ENCODE measurements at regions not wholly inside any gene's neighbourhood (a gene's known extent, or its start where the extent isn't known, plus 50 kb on each side); places are given as distances from the start of the nearest gene placed in this dataset.
"Not testable (repeated sequence)": the region's sequence is repeated elsewhere in the genome, so short reads cannot be mapped to it uniquely, and the experiment has no call there.

DNA sequence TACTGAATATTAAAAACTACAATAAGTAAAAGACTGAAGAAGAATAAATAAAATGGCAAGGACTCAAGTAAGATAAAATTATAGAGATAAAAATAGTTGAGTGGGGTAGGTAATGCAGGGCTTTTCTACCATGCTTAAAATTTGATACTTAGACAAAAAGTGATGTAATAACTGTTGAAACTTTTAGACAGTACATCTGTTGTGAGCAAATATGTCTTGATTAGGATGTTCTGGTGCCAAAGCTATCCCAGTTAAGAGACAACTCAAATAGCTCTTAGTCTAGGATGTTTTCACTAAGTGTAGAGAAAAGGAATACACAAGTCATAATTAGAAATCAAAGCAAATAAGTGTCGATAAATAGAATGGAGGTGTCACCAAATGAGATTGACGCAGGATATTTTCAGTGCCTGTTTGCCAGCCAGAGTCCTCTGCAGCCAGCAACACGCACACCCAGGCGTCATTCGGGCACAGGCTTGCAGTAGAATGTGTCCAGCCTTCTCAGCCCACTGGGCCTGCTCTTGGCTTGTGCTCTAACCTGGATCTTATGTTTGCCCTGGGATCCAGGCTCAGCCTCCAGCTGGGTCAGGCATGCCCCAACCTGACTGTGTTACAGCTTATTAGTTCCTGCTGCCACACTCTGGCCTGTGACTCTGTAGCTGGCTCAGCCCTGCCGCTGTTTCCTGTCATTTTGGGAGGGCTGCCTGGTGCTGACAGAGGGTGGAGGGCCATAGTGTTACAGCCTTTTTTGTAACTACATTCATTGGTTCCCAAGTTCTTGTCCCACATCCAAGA, 766.2 kb downstream of the PCDH17 start:
- no peak for DNase-seq

DNA sequence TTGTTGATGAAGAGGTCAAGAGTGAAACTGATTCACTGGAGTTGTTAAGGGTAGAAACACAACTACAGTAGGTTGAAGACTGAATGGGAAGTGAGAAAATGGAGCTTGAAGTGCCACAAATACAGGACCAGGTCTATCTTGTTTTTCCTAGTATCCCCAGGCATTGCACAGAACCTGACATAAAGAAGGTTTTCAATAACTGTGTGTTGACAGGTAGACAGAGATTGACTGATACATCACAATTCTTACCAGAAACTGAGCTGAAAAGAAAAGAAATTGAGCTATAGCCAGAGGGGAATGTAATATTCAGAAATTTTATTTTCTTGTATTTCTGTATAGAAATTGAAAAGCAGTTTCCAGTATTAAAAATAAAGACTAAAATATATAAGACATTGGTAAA, 767.7 kb downstream of the PCDH17 start:
- no peak for DNase-seq

DNA sequence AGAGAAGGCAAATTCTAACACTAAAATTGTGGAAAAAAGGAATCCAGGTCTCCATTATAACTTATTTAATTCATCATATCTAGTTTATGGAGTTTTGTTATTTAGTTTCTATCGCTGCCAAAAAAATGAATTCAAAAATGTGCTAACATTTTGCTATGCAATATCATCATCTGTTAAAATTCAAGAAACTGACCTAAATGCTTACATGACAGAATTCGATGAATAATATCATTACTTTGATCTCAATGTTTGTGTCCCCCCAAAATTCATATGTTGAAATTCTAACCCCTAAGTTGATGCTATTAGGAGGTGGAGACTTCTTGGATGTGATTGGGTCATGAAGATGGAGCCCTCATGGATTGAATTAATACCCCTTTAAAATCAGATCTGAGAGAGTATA, 775.0 kb downstream of the PCDH17 start:
- DNase-seq = no peak

DNA sequence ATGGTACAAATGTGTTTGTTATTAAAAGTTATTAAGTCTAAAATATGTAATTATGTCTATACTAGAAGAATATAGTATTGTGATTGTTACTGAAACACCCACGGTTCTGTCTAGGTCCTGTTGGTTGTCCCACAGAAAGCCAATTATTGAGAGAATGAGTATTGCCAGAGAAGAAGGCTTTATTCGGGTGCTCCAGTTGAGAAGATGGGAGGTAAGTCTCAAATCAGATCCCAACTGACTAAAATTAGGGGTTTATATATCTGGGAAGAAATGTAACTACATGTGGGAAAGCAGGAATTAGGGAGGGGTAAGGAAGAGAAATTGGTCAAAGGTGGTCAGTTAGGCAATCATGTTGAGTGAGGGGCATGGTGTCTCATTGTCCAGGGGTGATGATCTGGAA, 798.4 kb downstream of the PCDH17 start:
- no peak for DNase-seq

DNA sequence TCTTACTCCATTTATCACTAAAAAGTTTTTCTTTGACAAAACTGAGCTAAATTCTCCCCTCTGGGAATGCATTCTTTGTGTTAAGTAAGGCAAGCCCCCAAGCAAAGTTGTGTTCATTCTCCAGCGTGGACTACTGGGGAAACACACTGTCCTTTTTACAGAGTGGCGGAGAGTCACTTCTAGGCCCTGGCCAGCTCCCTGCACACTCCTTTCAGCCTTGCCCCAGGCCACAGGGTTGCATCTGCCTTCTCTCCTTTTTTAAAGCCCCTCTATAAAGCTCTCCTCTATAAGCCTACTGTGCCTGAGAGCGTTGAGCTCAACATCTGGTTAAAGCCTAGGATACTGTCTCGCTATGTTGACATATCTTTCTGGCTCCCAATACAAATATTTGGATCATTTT, 803.4 kb downstream of the PCDH17 start:
- DNase-seq = no peak

DNA sequence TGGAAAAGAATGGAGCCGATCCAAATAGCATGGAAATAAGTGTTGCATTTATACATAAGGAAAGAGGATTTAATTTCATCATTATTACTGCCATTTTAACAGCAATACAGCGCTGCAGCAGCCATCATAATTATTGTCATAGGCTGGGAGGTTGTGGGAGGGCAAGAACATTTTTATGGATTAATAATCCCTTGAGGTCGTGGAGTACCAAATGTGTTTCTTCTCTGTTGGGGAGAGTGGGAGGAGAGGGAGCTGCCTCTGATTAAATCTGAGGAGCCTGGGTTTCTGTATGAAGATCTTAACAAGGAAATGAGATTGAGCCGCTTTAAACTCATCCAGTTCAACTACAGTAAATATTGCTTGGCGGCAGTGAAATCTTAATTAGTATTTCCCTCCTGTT, 805.9 kb downstream of the PCDH17 start:
- no peak for DNase-seq

DNA sequence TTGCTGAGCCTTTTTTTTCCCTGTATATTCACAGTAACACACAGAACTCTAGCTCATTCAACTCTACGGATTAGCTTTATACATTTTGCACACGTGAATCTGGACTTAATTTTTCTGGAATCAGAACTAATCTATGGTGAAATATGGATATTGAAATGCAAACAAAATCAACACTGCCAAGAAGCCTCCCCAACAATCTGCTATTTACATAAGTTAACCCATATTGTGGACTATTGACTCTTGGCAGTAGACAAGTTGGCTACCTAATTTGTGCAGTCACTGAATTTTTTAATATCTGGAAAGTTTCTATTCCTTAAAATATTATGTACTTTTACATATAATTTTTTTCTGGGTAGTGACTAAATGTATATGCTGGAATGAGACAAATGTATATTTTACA, 815.4 kb downstream of the PCDH17 start:
- no peak for DNase-seq

DNA sequence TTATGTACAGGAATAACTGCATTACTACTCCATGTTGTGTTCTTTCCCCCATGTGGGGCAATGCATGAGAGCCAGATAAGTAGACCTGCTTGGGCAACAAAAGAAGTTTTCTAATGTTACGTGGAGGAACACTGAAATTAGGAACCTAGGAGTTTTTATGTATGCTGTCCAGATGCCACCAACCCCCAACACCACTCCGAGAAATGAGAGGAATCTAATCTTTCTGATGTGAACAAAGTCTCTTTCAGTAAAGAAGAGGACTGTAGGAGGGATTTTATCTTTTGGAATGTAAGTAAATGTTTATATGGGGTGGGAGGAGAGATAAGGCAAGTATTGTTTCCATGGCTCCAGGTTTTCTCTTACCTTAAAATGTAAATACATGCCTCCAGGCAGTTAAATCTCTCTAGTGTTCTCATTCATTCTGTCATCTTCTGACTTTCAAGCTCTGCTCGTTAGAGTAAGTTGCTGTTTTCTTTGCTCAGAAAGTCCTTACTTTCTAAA, 820.6 kb downstream of the PCDH17 start:
- no peak for DNase-seq

DNA sequence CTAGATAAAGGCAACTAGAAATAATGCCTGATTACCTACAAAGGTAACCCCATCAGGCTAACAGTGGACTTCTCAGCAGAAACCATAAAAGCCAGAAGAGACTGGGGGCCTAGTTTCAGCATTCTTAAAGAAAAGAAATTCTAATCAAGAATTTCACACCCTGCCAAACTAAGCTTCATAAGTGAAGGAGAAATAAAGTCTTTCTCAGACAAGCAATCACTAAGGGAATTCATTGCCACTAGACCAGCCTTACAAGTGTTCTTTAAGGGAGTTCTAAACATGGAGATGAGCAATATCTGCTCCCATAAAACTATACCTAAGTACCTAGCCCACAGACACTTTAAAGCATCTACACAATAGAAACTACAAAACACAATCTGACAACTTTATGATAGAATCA, 823.5 kb downstream of the PCDH17 start:
- DNase-seq = no peak

DNA sequence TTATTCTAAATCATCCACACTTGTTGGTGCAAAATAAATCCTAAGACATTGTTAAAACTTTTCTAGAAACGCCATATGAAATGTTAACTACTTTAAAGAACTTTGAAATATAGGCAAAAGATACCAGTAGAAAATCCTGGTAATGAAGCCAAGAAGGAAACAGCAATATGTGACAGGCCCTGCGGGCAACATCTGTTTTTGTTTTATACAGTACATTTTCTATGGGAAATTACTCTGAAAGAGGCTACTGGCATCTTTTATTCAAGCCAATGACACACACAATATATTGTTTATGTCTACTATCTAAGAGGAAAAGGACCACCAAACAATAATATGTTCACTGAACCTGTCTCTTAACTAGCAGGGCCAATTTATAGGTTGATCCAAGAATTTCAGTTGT, 829.7 kb downstream of the PCDH17 start:
- no peak for DNase-seq

DNA sequence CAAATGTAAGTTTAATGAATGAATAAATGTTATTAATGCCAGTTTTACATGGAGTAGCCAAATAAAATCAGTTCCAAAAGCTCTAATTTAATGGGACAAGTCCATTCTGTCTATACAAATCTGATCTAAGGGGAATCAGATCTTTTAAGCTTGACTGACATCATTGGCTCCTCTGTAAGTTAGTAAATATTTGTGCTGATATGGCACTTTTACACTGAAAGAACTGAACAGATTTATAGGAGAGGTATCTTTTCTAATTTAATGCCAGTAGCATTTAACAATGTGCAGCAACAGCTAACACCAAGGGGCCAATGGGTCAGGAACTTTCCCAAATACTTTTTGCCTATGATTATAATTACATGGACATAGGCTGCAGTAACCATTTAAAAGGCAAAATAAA, 832.3 kb downstream of the PCDH17 start:
- no peak for DNase-seq

DNA sequence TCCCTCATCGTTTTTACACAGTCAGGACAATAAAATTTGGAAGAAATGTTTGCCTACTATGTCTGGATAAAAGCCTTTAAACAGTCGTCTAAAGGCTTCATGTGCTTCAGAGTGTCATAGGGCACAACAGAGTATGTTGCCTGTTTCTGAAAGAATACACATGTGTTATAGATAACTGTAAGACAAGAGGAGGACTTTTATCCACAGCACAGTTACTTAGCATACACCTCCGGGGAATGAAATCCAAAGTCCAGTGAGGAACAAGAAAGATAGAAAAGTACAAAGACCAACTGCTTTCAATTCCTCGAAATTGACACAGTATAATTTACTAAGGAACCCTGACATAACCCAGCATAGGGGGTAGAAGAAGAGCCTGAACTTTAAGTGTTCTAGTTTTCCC, 835.6 kb downstream of the PCDH17 start:
- no peak for DNase-seq

DNA sequence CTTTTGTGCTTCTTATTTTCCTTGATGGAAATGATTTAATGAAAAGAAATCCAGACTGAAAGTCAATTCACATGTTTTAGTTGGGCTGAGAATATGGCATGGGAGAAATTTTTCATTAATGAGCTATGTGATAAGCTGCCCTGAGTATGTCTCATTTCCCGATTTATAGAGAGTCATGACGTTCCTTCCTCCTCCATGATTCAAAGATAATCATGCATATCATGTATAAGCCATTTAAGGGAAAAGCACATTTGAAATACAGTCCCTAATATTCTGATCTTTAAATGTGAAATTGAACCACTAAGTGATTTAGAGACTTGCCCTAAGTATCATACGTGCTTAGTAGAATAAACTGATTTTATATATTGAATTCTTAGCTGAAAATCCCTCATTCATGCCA, 840.9 kb downstream of the PCDH17 start:
- no peak for DNase-seq

DNA sequence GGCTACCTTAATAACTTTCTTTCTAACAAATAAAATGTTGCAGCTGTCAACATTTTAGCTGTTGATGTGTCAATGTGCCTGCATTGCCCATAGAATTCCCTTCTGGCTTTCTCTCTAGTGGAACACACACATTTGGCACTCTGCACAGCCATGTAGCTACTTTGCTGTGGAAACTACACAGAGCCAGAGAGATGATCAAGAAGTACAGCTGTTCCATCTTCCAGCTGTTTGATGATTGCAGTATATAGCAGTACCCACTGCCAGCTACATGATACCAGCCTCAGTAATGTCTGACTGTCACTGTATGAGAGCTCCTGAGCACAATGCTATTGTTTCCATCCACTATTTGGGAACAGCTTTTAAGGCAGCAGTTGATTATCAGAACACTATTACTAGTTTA, 843.0 kb downstream of the PCDH17 start:
- DNase-seq = no peak

DNA sequence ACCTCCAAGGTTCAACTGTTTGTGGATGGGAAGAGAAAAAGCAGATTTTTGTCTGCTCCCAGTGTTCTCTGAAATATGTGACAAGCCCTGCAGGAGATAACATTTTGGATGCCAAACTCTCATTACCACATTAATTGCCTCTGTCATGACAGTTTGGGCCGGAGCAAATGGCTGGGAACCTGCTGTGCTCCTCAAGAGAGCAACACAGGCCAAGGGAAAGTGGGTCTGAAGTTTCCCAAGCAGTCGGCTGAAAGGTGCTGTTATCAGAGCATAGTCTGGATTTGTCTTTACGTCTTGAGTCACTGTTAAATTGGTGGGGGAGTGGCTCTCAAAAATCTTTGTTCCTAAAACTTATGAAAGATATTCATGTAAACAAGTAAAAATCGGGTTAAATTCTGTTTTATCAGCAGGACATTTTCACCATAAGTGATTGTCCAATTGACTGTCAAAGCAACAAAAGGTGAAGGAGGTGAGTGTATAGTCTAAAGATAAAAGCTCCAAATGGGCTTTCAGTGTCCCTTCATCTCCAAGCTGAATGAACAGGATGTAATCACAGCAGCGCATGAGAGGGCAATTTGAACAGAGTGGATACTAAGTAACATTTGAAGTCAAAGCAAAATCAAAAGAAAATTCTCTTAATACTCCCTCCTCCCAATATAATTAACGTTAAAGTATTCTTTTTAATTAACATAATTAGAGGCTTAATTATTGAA, 844.8 kb downstream of the PCDH17 start:
- no peak for DNase-seq

DNA sequence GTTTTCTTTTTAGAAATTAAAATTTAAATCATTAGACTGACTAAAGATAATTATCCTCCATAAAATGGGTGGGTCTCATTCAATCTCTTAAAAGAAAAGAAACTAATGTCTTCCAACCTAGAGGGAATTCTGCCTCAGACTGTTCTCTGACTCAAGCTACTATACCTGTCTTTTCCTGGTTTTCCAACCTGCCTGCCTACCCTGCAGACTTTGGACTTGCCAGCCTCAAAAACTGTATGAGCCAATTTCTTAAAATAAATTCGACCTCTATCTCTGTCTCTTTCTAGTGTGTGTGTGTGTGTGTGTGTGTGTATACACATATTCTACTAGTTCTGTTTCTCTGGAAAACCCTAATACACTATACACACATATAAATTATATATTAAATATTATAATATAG, 847.3 kb downstream of the PCDH17 start:
- no peak for DNase-seq

DNA sequence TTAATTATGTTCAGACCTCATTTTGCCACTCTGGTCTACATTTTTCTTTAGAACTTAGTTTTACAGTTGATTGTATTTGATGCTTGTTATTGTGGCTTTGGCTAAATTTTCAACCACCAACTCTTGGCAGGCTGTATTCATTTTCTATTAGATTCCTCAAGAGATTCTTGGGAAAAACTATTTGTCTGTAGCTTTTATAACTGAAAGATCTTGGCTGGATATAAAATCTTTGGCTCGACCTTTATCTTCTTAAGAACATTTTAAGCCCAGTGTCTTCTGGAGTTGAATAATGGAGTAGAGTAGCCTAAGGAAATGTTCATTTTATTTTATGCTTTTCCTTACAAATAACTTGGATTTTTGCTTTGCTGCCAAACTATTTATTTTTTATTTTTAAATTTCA, 848.5 kb downstream of the PCDH17 start:
- no peak for DNase-seq

DNA sequence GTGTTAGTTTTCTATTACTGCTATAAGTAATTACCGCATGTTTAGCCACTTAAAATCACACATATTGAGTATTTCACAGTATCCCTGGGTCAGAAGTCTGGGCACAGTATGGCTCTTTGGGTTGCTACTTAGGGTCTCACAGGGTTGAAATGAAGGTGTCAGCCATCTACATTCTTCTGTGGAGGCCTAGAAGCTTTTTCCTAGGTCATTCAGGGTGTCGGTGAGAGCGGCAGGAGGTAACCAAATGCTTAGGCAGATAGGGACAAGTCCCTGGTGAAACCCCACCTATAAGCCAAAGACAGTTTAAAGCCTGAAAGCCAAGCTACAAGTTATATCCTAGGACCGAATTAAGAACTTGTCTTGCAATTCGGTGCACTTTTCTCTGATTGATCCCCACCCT, 856.7 kb downstream of the PCDH17 start:
- no peak for DNase-seq

DNA sequence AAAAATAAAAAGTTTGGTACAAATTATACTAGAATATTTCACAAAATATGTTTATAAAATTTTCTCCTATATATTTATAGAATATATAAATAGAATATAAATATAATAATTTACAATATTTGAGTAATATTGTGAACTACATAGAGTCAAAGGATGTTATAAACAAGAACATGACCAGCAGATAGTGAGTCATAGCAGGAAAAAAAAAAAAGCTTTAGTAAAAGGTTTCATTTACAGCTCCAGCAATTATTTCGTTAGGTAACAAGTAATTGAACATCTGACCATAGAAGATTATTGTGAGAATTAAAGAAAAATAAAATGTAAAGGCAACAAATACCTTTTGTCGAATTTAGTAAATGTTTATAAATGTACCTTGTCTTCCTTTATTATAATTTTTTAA, 864.1 kb downstream of the PCDH17 start:
- DNase-seq = no peak

DNA sequence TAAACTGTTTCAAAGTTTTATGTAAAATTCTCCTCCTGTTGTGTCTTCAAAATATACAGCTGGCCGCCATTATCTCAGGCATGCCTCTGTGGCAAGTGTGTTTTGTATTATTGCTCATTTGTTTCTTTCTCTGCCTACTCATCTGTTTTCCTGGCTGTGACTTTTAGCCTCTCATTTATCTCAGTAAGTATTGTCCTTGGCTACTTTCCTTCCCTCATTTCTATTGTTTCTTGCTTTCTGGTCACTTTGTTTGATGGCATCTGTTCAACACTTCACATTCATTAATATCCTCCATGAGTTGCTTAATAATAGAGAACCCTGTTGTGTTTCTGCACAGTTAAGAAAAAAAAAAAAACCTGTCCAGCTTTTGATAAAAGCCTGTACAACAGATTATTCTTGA, 869.4 kb downstream of the PCDH17 start:
- DNase-seq = no peak

DNA sequence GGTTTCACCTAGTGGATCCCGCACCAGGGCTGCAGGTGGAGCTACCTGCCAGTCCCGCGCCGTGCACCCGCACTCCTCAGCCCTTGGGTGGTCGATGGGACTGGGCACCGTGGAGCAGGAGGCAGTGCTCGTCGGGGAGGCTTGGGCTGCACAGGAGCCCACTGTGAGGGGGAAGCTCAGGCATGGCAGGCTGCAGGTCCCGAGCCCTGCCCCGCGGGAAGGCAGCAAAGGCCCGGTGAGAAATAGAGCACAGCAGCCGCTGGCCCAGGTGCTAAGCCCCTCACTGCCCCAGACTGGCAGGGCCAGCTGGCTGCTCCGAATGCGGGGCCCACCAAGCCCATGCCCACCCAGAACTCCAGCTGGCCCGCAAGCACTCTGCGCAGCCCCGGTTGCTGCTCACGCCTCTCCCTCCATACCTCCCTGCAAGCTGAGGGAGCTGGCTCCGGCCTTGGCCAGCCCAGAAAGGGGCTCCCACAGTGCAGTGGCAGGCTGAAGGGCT, 872.7 kb downstream of the PCDH17 start:
- DNase-seq = not testable (repeated sequence)

DNA sequence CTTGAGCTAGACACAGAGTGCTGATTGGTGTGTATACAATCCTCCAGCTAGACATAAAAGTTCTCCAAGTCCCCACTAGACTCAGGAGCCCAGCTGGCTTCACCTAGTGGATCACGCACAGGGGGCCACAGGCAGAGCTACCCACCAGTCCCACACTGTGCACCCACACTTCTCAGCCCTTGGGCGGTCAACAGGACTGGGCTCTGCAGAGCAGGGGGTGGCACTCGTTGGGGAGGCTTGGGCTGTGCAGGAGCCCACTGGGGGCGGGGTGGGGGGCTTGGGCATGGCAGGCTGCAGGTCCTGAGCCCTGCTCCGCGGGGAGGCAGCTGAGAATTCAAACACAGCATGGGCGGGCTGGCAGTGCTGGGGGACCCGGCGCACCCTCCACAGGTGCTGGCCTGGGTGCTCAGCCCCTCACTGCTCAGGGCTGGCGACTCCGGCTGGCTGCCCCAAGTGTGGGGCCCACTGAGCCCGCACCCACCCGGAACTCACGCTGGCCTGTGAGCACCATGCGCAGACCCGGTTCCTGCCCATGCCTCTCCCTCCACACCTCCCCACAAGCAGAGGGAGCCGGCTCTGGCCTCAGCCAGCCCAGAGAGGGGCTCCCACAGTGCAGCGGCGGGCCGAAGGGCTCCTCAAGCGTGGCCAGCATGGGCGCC, 873.8 kb downstream of the PCDH17 start:
- DNase-seq = not testable (repeated sequence)

DNA sequence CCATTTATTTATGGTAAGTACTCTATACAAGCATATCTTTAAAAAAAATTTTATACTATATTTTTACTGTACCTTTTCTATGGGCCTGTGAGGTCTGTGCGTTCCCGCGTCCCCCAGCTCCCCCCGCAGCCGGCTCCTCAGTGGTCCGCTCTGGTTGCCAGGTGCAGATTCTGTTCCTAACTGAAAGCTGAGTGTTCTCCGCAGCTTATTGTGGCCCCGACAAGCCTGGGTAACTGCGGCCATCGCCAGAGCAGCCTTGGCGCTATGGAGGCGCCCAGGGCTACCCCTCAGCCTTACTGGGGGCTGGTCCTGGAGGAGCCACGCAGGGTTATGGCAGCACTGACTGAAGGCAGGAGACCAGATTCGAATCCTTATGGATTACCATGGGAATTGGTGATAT, 896.8 kb downstream of the PCDH17 start:
- DNase-seq = no peak

DNA sequence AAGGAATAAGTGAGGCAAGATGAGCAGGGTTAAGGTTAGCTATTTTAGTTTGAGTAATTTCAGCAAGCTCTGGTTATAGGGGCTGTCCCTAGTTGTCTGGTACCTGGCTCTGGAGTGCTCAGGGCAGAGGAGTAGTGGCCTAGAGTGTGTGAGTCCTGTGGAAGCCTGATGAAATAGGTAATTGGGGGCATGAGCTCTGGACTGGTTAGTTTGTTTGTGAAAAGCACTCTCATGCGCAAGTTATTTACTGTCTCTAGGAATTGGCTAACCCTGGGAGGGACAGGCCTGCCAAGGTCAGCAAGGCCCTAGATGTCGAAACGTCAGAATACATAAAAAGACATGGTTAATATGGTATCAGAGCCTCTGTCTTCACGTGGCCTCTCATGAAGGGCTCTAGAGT, 900.1 kb downstream of the PCDH17 start:
- DNase-seq = no peak
